HG03575 (cell line): ENCODE measurements at regions not wholly inside any gene's neighbourhood (a gene's known extent, or its start where the extent isn't known, plus 50 kb on each side); places are given as distances from the start of the nearest gene placed in this dataset.

ENCODE experiments used
- ATAC-seq: cut with Tn5 transposase; IDR thresholded peaks from one replicate; pipeline ENCODE4 v1.9.1; 2021; ENCODE audit not compliant: unreplicated experiment, insufficient number of reproducible peaks, low FRiP score; ENCODE audit errors: extremely low read depth

- ATAC-seq = no peak
These were observed 195.2 kb upstream of the DPPA4 start for GRCh38 chr3:109532257-109533216.

- ATAC-seq = no peak
These were observed 208.4 kb upstream of the DPPA4 start for GRCh38 chr3:109545746-109546145.

- ATAC-seq = no peak
These were observed 211.0 kb upstream of the DPPA4 start for GRCh38 chr3:109548192-109548938.

DNA sequence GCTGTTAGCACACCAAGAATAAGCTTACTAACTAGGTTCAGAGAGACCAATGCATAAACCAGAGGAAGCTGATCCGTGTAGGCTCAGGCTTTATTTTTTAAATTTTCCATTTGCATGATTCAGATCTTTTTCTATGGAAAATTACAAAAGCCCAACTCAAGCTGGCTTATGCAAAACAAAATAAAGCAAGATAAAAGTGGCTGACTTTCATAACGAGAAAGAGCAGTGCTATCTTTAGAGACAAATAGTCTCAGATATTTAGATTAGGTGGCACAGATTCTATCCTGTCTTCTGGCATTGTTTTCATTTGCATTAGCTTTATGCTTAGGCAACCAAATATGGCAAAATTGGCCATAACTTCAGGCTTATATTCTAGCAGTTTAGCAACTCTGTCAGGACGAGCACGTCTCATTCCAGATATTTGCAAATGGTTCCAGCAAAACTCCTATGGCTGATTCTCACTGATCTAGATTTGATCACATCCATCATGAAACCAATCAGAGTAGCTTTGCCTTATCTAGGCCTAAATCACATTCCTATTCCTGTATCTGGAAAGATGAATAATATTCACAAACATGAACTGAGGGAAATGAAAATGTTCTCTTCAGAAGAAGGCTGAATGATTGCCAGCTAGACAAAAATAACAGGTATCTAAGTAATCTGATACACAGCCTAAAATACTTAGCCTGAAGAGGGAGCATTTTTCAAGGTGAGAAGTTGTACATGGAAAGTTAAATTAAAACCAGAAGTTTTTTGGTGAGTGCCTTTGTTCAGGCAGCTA is 216.4 kb upstream of the DPPA4 start:
- ATAC-seq = no peak

GRCh38 chr3:109559389-109559788 is 222.0 kb upstream of the DPPA4 start:
- ATAC-seq = no peak

- no peak for ATAC-seq
These were observed 225.8 kb upstream of the DPPA4 start for GRCh38 chr3:109563149-109563548.

DNA sequence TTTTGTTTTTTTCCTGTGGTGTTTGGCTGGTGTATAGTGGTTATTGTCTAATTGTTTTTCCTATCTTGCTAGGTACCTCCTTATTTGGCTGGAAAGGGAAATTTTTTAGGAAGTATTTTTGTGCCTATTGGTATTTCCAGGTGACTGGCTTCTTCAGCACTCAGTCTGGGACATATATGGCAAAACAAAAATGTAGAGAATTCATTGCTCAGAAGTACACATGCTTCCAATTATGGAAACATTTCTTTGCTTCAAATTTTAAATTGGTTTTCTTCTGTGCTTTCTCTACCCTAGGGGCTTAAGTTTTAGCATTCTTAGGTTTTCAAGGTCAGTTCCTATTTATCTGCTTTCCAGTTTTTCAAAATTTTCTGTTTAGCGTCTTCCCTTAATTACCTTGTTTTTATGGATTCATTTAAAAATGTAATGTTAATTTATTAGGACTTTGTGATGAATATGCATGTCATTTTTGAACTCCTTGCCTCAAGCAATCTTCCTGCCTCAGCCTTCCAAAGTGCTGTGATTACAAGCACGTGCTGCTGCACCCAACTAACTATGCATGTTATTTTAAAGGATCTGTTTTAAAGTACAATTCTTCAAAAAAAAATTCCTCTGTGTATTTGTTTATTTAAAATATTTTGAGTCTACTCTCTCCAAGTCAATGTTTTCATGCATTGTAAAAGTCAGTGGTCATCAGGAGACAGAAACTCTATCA is 231.9 kb upstream of the DPPA4 start:
- no peak for ATAC-seq

DNA sequence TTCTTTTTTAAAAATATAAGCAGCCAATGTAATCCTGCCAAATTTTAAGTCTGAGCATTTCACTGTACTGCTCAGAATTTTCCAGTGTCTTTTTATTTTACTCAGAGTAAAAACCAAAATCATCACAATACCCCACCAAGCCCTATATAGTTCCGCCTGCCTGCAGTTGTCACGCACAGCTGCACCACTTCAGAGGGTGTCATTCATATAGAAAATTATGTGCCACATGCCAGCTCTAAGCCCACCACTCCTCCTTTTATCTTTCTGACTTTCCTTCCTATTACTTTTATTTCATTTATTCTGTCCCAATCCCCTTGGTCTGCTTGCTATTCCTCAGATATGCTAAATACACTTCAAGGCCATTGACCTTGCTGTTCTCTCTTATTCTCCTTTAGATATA is 233.1 kb upstream of the DPPA4 start:
- ATAC-seq = no peak

DNA sequence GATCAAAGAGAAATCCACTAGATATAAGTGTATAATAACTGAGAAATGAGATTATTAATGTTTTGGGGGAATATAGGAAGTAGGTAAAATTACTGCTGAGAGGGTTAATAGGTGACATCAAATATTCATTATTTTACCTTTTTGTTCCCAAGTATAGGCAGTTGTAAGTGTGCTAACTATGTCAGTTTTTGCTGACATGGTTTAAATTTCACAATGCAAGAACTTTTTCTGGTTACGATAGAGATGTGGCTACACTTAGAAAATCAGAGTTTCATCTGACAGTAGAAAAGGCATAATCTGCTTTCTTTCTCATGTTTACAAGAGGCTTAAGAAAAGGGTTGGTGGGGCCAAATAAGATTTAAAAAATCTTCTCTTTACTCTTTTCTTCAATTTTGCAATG is 235.0 kb upstream of the DPPA4 start:
- no peak for ATAC-seq

DNA sequence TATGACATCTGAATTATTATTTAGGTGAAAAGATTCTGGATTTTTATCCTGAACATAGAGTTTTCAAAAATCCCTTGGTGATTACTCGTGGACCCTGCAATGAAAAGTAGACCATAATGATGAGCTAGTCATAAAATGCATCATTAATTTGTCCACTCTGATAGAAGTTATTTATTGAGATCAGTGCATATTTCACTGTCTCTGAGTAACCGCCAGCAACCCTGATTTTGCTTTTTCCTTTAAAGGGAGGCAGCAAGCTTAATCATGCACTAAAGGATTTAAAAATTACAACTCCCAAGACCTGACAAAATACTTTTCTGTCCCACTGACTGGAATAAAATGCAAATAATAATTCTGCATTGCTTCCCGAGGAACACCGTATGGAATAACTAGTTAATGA is 259.6 kb upstream of the DPPA4 start:
- no peak for ATAC-seq

- ATAC-seq = no peak
These were observed 260.1 kb upstream of the DPPA4 start for GRCh38 chr3:109597444-109597843.

GRCh38 chr3:109607897-109608296 is 270.6 kb upstream of the DPPA4 start:
- ATAC-seq = no peak

GRCh38 chr3:109608574-109608973 is 271.2 kb upstream of the DPPA4 start:
- no peak for ATAC-seq

- ATAC-seq = no peak
These were observed 281.5 kb upstream of the DPPA4 start for GRCh38 chr3:109618766-109619378.

DNA sequence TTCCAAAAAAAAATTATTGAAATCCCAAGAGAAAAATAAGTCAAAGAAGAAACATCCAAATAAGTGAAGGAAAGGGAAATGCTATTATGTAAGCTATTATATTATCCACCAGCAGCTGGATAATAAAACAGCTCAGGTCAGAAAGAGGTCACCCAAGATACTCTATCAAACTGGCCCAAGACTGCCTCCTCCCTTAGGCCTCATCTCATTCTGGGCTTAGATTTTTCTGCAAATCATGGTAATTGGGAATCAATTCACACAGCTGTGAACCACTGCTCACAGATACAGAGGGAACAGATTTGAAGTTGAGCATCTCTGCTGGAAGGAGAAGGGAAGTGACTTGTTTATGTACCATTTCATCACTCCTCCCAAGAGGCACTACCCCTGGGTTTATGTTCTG is 294.6 kb upstream of the DPPA4 start:
- ATAC-seq = no peak

GRCh38 chr3:109640146-109640652 is 302.9 kb upstream of the DPPA4 start:
- ATAC-seq = no peak

DNA sequence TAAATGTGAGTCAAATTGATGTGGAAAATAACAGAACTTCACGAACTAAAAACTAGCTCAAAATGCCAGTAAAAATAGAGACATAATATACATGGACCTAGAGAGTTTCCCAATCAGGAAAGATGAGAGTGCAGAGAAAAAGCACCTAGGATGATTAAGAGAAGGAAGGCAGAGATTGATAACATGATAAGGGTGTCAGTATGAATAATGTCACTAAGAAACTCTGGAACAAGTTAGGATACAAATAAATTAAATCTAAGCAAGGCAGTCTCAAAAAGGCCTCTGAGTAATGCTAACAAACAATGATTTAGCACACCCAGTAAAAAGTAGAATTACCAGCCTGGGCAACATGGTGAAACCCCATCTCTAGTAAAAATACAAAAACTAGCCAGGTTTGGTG is 304.7 kb upstream of the DPPA4 start:
- ATAC-seq = no peak

DNA sequence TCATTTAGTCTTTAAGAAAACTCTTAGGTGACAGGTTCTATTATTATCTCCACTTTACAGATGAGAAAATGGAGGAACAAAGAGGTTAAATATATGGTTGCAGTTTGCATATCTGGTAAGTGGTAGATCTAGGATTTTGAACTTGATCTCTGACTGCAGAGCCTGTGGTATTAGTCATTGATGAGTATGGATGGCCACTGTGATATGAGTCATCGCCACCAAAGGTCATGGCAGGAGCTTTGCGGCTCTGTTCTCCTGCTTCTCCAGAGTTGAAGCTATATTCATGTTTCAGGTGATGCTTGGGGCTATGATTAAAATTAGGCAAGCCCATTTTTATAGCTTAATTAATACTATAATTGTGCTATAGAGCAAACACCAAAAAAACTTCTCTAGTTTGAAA is 306.2 kb upstream of the DPPA4 start:
- no peak for ATAC-seq
